ENCODE measurements at regions not wholly inside any gene's neighbourhood (a gene's known extent, or its start where the extent isn't known, plus 50 kb on each side); places are given as distances from the start of the nearest gene placed in this dataset.

DNA sequence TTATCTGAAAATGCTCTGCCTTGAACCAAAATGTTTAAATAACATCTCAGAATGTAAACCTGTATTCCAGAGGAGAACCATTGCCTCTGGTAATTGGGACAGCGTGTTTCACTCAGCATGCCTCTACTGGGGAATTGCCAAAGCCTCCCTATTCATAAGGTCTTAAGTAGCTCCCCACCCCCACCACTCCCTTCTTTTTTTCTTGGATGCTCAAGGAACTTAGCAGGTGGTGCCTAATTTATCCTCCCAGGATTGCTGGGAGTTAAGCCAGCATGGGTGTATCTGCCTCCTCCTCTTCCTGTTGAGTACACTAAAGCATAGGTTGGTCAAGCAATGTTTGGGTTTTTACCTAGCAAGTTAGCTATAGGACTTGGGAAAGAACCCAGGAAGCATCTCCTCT, 220.2 kb downstream of the DMAC1 start:
- TF ChIP-seq, protein P1, sequence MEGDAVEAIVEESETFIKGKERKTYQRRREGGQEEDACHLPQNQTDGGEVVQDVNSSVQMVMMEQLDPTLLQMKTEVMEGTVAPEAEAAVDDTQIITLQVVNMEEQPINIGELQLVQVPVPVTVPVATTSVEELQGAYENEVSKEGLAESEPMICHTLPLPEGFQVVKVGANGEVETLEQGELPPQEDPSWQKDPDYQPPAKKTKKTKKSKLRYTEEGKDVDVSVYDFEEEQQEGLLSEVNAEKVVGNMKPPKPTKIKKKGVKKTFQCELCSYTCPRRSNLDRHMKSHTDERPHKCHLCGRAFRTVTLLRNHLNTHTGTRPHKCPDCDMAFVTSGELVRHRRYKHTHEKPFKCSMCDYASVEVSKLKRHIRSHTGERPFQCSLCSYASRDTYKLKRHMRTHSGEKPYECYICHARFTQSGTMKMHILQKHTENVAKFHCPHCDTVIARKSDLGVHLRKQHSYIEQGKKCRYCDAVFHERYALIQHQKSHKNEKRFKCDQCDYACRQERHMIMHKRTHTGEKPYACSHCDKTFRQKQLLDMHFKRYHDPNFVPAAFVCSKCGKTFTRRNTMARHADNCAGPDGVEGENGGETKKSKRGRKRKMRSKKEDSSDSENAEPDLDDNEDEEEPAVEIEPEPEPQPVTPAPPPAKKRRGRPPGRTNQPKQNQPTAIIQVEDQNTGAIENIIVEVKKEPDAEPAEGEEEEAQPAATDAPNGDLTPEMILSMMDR (IDR thresholded peaks at IDR 0.05; ENCODE audit: low read depth, low read length, missing control alignments), result no peak
- no peak for DNase-seq (ENCODE audit: low read depth)
- no peak overlapping the region for H3K4me3 ChIP-seq (ENCODE audit: low read depth, low read length)

DNA sequence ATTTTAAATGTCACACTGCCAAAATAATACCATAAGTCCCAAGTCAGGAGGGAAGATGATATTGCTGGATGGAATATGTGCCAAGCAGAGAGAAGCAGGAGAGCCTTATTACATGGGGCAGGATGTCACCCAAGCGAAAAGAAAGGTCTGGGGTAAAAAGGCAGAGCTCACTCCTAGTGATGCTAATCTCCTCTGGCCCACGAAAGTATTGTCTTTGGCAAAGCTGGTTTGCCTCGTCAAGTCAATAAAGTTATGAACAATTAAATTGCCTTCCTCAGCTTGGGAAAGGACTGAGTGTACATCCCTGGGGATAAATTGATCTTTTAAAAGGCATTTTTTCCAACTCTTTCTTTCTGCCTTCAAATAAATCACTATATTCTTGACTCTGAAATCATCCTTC, 220.6 kb downstream of the DMAC1 start:
- no peak overlapping the region for H3K4me3 ChIP-seq (ENCODE audit: low read depth, low read length)
- no peak for DNase-seq (ENCODE audit: low read depth)
- TF ChIP-seq, protein P1 (IDR thresholded peaks at IDR 0.05; ENCODE audit: low read depth, low read length, missing control alignments), result no peak

DNA sequence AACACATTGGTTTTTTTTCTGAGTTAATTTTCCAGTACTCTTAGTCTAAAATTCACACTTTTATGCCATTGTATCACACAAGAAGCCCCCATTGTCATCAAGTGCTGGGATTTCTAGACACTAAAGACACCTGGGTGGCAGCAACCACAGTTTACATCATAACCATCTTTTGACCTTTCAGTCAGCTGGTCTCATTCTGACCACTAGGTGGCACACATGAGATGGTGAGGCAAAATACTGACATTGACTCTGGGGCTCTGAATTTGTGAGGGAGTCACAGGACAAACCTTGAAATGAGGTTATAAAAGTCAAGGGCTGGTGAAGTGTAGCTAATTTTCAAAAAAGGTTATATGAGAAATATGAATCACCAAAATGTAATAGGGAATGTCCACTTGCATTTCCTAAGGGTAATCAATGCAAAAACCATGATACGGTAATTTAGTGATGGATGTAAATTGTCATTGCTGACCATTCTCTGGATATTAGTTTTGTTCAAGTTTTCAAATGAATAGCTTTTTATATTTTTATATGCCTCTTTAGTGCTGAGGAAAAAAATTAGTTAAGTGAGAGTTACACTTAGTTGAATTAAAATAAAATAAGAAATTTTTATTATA, 229.4 kb downstream of the DMAC1 start:
- DNase-seq (ENCODE audit: low read depth), result peak; percentile 8
- no peak overlapping the region for H3K4me3 ChIP-seq (ENCODE audit: low read depth, low read length)
- TF ChIP-seq, protein P1 (IDR thresholded peaks at IDR 0.05; ENCODE audit: low read depth, low read length, missing control alignments), result peak; percentile 83

DNA sequence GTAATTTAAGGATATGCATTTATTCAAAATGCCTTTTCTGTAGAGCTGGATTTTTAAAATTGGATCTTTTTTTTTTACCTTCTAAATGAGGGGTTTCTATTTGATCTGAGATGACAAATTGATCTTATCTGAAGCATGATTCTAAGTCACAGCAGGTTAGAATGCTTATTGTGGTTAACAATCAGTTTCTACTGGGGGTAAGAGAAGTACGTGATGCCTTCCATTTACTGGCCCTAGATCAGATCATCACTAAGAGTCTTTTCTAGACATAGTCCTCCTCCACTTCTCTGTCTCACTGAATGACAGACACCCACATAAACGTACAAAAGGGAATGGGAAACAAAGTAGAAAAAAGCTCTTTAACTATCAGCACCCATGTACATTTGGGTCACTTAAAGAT, 231.9 kb downstream of the DMAC1 start:
- TF ChIP-seq, protein P1 (IDR thresholded peaks at IDR 0.05; ENCODE audit: low read depth, low read length, missing control alignments), result no peak
- no peak for DNase-seq (ENCODE audit: low read depth)
- no peak overlapping the region for H3K4me3 ChIP-seq (ENCODE audit: low read depth, low read length)

DNA sequence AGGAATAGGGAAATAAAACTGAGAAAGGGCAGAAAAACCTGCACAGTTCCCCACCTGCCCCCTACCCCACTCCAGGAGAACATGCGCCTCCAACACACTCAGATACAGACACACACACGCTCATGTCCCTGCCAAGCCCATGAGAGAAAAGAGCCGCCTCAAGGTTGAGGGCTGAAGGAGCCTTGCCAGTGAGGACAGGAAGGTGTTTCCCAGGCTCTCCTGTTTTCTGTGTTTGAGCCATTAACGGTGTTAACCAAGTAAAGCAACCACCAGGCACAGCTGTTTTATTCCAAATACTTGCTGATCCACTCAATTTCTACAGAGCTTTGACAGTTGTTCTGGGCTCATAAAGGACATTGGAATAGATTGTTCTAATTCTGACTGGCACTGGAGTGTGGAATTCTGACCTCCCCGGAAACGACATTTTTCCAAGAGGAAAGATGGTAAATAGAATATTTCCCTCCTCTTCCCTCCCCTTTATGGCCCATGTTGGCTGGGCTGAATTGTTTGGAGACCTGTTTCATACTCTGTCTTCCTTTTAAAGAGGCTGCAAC, 238.0 kb downstream of the DMAC1 start:
- no peak overlapping the region for H3K4me3 ChIP-seq (ENCODE audit: low read depth, low read length)
- no peak for DNase-seq (ENCODE audit: low read depth)
- TF ChIP-seq, protein P1 (IDR thresholded peaks at IDR 0.05; ENCODE audit: low read depth, low read length, missing control alignments), result no peak

DNA sequence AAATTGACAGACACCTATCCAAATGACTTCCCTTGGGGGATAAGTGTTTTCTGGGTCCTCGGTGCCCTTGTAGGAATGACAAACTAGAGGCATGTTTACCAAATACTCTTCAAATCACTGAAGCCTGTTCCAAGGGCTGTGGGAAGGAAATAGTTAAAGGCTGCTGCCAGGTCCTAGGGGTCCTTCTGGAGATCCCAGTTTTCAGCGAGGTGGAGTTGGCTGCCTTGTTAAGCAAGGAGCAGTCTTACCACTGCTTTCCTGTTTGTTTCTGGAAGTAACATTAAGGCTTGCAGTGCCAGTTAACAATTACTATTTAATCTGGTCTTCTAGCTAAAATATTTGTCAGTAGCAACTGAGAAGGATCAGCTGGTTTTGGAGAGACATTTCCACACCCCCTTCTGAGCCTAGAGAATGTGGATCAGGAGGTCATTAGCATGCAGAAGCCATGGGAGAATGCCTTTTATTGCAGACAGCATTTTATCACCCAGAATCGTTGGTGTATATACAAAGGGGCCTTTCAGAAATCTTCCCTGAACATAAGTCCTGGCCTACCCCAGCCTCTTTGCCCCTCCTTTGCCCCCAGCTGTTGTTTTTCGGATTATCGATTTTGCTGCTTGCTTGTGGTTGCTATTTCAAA, 238.8 kb downstream of the DMAC1 start:
- DNase-seq (ENCODE audit: low read depth), result no peak
- TF ChIP-seq, protein P1 (IDR thresholded peaks at IDR 0.05; ENCODE audit: low read depth, low read length, missing control alignments), result no peak
- H3K4me3 ChIP-seq (ENCODE audit: low read depth, low read length), result no peak overlapping the region

Data from GM12864 (cell line).